Nephron (organoid): ENCODE measurements at regions not wholly inside any gene's neighbourhood (a gene's known extent, or its start where the extent isn't known, plus 50 kb on each side); places are given as distances from the start of the nearest gene placed in this dataset.

Experiments used
- H3K27ac Mint-ChIP-seq, 3 experiments: 2 replicates each; pipeline ENCODE4 v1.8.0; 2020; ENCODE audit warnings: mixed read lengths in 3 of 3, mild to moderate bottlenecking in 2 of 3, moderate library complexity in 1 of 3
- H3K27me3 Mint-ChIP-seq: 2 replicates; pipeline ENCODE4 v1.8.0; 2021; ENCODE audit warnings: low read depth, mild to moderate bottlenecking, moderate library complexity, mixed read lengths
- H3K36me3 Mint-ChIP-seq: 2 replicates; pipeline ENCODE4 v1.8.0; 2020; ENCODE audit warnings: low read depth, mixed read lengths
- H3K4me1 Mint-ChIP-seq: 2 replicates; pipeline ENCODE4 v1.8.0; 2020; ENCODE audit warnings: mixed read lengths
- H3K4me3 Mint-ChIP-seq, 3 experiments: 2 replicates each; pipeline ENCODE4 v1.8.0; 2020; ENCODE audit warnings: mild to moderate bottlenecking in 3 of 3, mixed read lengths in 3 of 3, moderate library complexity in 2 of 3
- H3K9me3 Mint-ChIP-seq: 2 replicates; pipeline ENCODE4 v1.8.0; 2020; ENCODE audit warnings: mixed read lengths
- CTCF ChIP-seq, 3 experiments: fragments of 200-600 bp; sonication (generic); IDR thresholded peaks; one replicate each; pipeline ENCODE4 v1.5.0; 2021; ENCODE audit warnings: antibody characterized with exemption in 3 of 3; ENCODE audit not compliant: unreplicated experiment in 3 of 3

DNA sequence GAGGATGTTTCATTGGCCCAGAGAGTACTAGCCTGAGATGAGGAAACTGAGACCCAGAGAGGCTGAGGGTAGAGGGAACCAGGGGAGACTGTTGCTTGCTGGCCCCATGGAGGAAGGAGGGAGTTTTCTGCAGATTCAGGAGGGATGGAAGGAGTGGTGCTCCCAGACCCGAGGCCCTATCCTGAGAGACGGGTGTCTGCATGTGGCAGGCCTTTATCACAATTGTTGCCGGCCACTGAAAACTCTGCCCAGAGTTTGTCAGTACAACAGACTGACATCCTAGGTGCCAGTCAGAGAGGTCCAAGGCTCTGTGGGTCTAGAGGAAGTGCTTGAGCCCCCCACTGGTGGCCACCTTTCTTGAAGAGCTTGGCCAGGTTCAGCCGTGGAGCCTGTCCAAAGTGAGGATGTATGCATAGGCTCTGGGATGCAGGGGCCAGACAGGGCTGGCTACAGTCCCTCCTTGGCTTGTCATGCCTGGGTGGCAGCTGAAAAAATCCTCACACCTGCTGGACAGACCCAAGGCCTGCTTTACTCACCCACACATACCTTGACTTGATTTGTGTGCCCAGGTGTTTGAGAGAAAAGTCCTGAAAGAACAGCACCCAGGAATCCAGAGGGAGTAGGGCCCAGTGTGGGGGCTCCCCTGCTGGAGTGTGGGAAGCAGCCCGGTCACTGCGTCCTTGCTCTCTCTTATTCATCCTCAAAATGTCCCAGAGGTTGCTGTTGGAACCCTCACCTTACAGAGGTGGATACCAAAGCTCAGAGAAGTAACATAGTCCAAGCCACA lies 65.2 kb downstream of the CLRN3 start:
- H3K27ac Mint-ChIP-seq = no peak overlapping the region
- H3K4me3 Mint-ChIP-seq = no peak overlapping the region
- H3K36me3 Mint-ChIP-seq = no peaks in the 10 kb centered on the region
- peaks cover 12% of the 10 kb centered on the region for H3K27me3 Mint-ChIP-seq
- peaks cover 9% of the 10 kb centered on the region for H3K9me3 Mint-ChIP-seq
- TF ChIP-seq CTCF (IDR thresholded peaks at IDR 0.05; ENCODE audit: unreplicated experiment in 3 of 3) = no peak
- peaks cover 8% of the 10 kb centered on the region for H3K4me1 Mint-ChIP-seq
